IMR-90 (cell line): ENCODE measurements at regions not wholly inside any gene's neighbourhood (a gene's known extent, or its start where the extent isn't known, plus 50 kb on each side); places are given as distances from the start of the nearest gene placed in this dataset.

Experiments used
- ATAC-seq: fragments of 200-7000 bp; cut with Tn5 transposase; 2 replicates; pipeline ENCODE4 v1.9.1; 2020; ENCODE audit warnings: low read depth, mild to moderate bottlenecking, moderate library complexity
- BruUV-seq: library from RNA; stranded (reverse); fragments of 400-500 nt; replicated peaks from 2 replicates; lab custom pipeline; 2021; lab: Mats Ljungman, UMichigan
- CTCF ChIA-PET: fragments of 300-600 bp; formaldehyde crosslinking; extraction: SDS; loops from one replicate; lab custom pipeline; 2021; ENCODE audit warnings: antibody characterized with exemption; lab: Yijun Ruan, JAX
- POLR2A ChIA-PET: fragments of 300-600 bp; sonication (Branson Sonifier 250); formaldehyde crosslinking; loops from one replicate; lab custom pipeline; 2022; ENCODE audit warnings: antibody characterized with exemption; ENCODE audit not compliant: unreplicated experiment; lab: Charles Lee
- DNase-seq: peaks from one replicate; pipeline ENCODE4 v3.0.0; 2013
- H2AFZ ChIP-seq: replicated peaks from 2 replicates; pipeline ENCODE3; 2013; ENCODE audit warnings: low read length, mild to moderate bottlenecking; ENCODE audit not compliant: poor library complexity
- H2AK5ac ChIP-seq: 2 replicates; pipeline ENCODE4 v1.6.1; 2013; ENCODE audit warnings: low read depth, low read length, inconsistent platforms
- H2AK9ac ChIP-seq: replicated peaks from 2 replicates; pipeline ENCODE3; 2013; ENCODE audit warnings: mild to moderate bottlenecking, low read depth, low read length, moderate library complexity; ENCODE audit not compliant: poor library complexity
- H2BK120ac ChIP-seq: 2 replicates; pipeline ENCODE4 v1.6.1; 2013; ENCODE audit warnings: low read depth, low read length, inconsistent platforms
- H2BK15ac ChIP-seq: 3 replicates; pipeline ENCODE4 v1.6.1; 2013; ENCODE audit warnings: low read depth, low read length, inconsistent platforms
- H2BK20ac ChIP-seq: 2 replicates; pipeline ENCODE4 v1.6.1; 2013; ENCODE audit warnings: low read depth, mild to moderate bottlenecking, inconsistent platforms, low read length, moderate library complexity
- H2BK5ac ChIP-seq: 2 replicates; pipeline ENCODE4 v1.6.1; 2013; ENCODE audit warnings: mild to moderate bottlenecking, low read depth, low read length, inconsistent platforms; ENCODE audit not compliant: poor library complexity, severe bottlenecking
- H3K14ac ChIP-seq: replicated peaks from 2 replicates; pipeline ENCODE4 v1.6.1; 2013; ENCODE audit warnings: low read depth, low read length, inconsistent platforms
- H3K18ac ChIP-seq: 2 replicates; pipeline ENCODE4 v1.6.1; 2013; ENCODE audit warnings: low read depth, low read length, control low read depth
- H3K23ac ChIP-seq: 2 replicates; pipeline ENCODE4 v1.6.1; 2013; ENCODE audit warnings: low read depth, low read length, inconsistent platforms
- H3K27ac ChIP-seq: 2 replicates; pipeline ENCODE4 v1.5.1; 2013; ENCODE audit warnings: mild to moderate bottlenecking, control low read depth, low read length; ENCODE audit not compliant: insufficient read depth
- H3K27me3 ChIP-seq: 2 replicates; pipeline ENCODE4 v1.6.1; 2013; ENCODE audit warnings: low read length; ENCODE audit not compliant: control insufficient read depth, insufficient read depth
- H3K36me3 ChIP-seq: 2 replicates; pipeline ENCODE4 v1.6.1; 2013; ENCODE audit warnings: low read length, mixed read lengths; ENCODE audit not compliant: control insufficient read depth, insufficient read depth
- H3K4ac ChIP-seq: 2 replicates; pipeline ENCODE4 v1.6.1; 2013; ENCODE audit warnings: low read depth, low read length, inconsistent platforms
- H3K4me1 ChIP-seq: 2 replicates; pipeline ENCODE4 v1.6.1; 2013; ENCODE audit warnings: low read length, mixed read lengths; ENCODE audit not compliant: control insufficient read depth, insufficient read depth
- H3K4me2 ChIP-seq: 2 replicates; pipeline ENCODE4 v1.6.1; 2013; ENCODE audit warnings: low read depth, mild to moderate bottlenecking, control low read depth, low read length, moderate library complexity
- H3K4me3 ChIP-seq: 2 replicates; pipeline ENCODE4 v1.5.1; 2013; ENCODE audit warnings: low read depth, mild to moderate bottlenecking, control low read depth, low read length, moderate library complexity; ENCODE audit not compliant: insufficient read depth
- H3K56ac ChIP-seq: 2 replicates; pipeline ENCODE4 v1.6.1; 2013; ENCODE audit warnings: low read length, inconsistent platforms; ENCODE audit not compliant: insufficient read depth; ENCODE audit errors: extremely low read depth
- H3K79me1 ChIP-seq, 2 experiments: 2 replicates each; pipeline ENCODE4 v1.6.1; 2013; ENCODE audit warnings: low read length in 2 of 2, inconsistent platforms in 1 of 2, low read depth in 1 of 2
- H3K9ac ChIP-seq: 2 replicates; pipeline ENCODE4 v1.6.1; 2013; ENCODE audit warnings: low read depth, low read length, control low read depth
- H3K9me1 ChIP-seq: 2 replicates; pipeline ENCODE4 v1.6.1; 2013; ENCODE audit warnings: low read length, inconsistent platforms; ENCODE audit not compliant: insufficient read depth
- H3K9me3 ChIP-seq: 2 replicates; pipeline ENCODE4 v1.6.1; 2013; ENCODE audit warnings: low read length; ENCODE audit not compliant: control insufficient read depth, insufficient read depth
- H4K20me1 ChIP-seq: 2 replicates; pipeline ENCODE4 v1.6.1; 2013; ENCODE audit warnings: low read length, inconsistent platforms; ENCODE audit not compliant: insufficient read depth
- H4K5ac ChIP-seq: 2 replicates; pipeline ENCODE4 v1.6.1; 2013; ENCODE audit warnings: mild to moderate bottlenecking, low read depth, low read length, control low read depth
- H4K8ac ChIP-seq, 2 experiments: 2 replicates each; pipeline ENCODE4 v1.6.1; 2013; ENCODE audit warnings: low read depth in 2 of 2, low read length in 2 of 2, control low read depth in 1 of 2, inconsistent platforms in 1 of 2
- H4K91ac ChIP-seq: 2 replicates; pipeline ENCODE4 v1.6.1; 2013; ENCODE audit warnings: low read depth, low read length, inconsistent platforms; ENCODE audit not compliant: insufficient read depth
- BHLHE40 ChIP-seq: fragments of 150-350 bp; IDR thresholded peaks from 2 replicates; pipeline ENCODE4 v1.6.1; 2016; ENCODE audit warnings: mild to moderate bottlenecking, low read depth, low read length
- CHD1 ChIP-seq: IDR thresholded peaks from 2 replicates; pipeline ENCODE4 v1.6.1; 2012; ENCODE audit warnings: low read depth, low read length, improper control_type of control experiment
- FOS ChIP-seq: fragments of 150-350 bp; IDR thresholded peaks from 2 replicates; pipeline ENCODE4 v1.6.1; 2016; ENCODE audit warnings: low read depth, low read length
- MAZ ChIP-seq: IDR thresholded peaks from 2 replicates; pipeline ENCODE4 v1.6.1; 2012; ENCODE audit warnings: low read depth, mild to moderate bottlenecking, low read length, improper control_type of control experiment, moderate library complexity, borderline replicate concordance
- MXI1 ChIP-seq: IDR thresholded peaks from 2 replicates; pipeline ENCODE4 v1.6.1; 2012; ENCODE audit warnings: low read depth, mild to moderate bottlenecking, low read length, moderate library complexity, borderline replicate concordance
- NFE2L2 ChIP-seq: fragments of 150-350 bp; IDR thresholded peaks from 2 replicates; pipeline ENCODE4 v1.6.1; 2016; ENCODE audit warnings: low read depth, mild to moderate bottlenecking, low read length
- POLR2A ChIP-seq: IDR thresholded peaks from 2 replicates; pipeline ENCODE4 v1.6.1; 2012; ENCODE audit warnings: mild to moderate bottlenecking, low read depth, low read length
- RAD21 ChIP-seq: IDR thresholded peaks from 2 replicates; pipeline ENCODE4 v1.6.1; 2012; ENCODE audit warnings: low read length, improper control_type of control experiment
- RCOR1 ChIP-seq: IDR thresholded peaks from 2 replicates; pipeline ENCODE4 v1.6.1; 2012; ENCODE audit warnings: mild to moderate bottlenecking, low read length, improper control_type of control experiment; ENCODE audit not compliant: insufficient replicate concordance
- RFX5 ChIP-seq: IDR thresholded peaks from 2 replicates; pipeline ENCODE4 v1.8.0; 2012; ENCODE audit warnings: low read depth, mild to moderate bottlenecking, low read length, moderate library complexity
- SMC3 ChIP-seq: fragments of 150-350 bp; IDR thresholded peaks from 2 replicates; pipeline ENCODE4 v1.6.1; 2016; ENCODE audit warnings: low read depth, mild to moderate bottlenecking, antibody characterized with exemption, low read length, moderate library complexity
- USF2 ChIP-seq: fragments of 150-350 bp; IDR thresholded peaks from 2 replicates; pipeline ENCODE4 v1.6.1; 2017; ENCODE audit warnings: mild to moderate bottlenecking, antibody characterized with exemption, low read length, low read depth
- WGBS, 2 experiments: methylation state at CpG; one replicate each; pipeline versions ENCODE4 v1.1.5 to v1.1.7; 2013; ENCODE audit warnings: missing lambda C conversion rate in 2 of 2; ENCODE audit not compliant: insufficient read length in 1 of 2; ENCODE audit errors: extremely low coverage in 2 of 2; 5-methylcytosine and 5-hydroxymethylcytosine counted together
- dilution Hi-C: fragments of 300-500 bp; cut with HindIII; formaldehyde crosslinking; loops from one replicate; pipeline ENCODE4 v1.14.3; 2018; ENCODE audit warnings: low sequenced_read_pairs; ENCODE audit not compliant: unreplicated experiment
- in situ Hi-C: fragments of 300-500 bp; cut with MboI; formaldehyde crosslinking; loops from 3 replicates; pipeline ENCODE4 v1.14.3; 2019; ENCODE audit warnings: low sequenced_read_pairs, inconsistent platforms, mixed read lengths
- intact Hi-C: fragments of 100-400 bp; cut with micrococcal nuclease; formaldehyde crosslinking; loops from 2 replicates; pipeline ENCODE4 v1.10.0; 2022
- TF ChIP-seq, protein P1 (sequence below): fragments of 150-350 bp; IDR thresholded peaks from 2 replicates; pipeline ENCODE4 v1.6.1; 2016; ENCODE audit warnings: low read depth, mild to moderate bottlenecking, low read length, moderate library complexity, borderline replicate concordance
- TF ChIP-seq, protein P2 (sequence below): conservative IDR thresholded peaks from 2 replicates; pipeline ENCODE4 v1.5.1; 2012; ENCODE audit warnings: mild to moderate bottlenecking, low read depth, low read length, improper control_type of control experiment

- H3K4ac ChIP-seq: no peak overlapping the region
- CTCF ChIA-PET: no interaction called here
- no peak overlapping the region for H2AK5ac ChIP-seq
- in situ Hi-C loops (no loop called here), intact Hi-C loops (no loop called here), dilution Hi-C loops (no loop called here)
- H4K5ac ChIP-seq: no peak overlapping the region
- H2BK20ac ChIP-seq: no peak overlapping the region
- H3K79me1 ChIP-seq: no peaks in the 10 kb centered on the region
- no peak overlapping the region for H4K8ac ChIP-seq
- DNase-seq: no peak
- H2BK15ac ChIP-seq: no peak overlapping the region
- no peaks in the 10 kb centered on the region for H3K9me1 ChIP-seq
- no peak overlapping the region for H2AK9ac ChIP-seq
- H3K4me2 ChIP-seq: no peak overlapping the region
- POLR2A ChIA-PET: no interaction called here
- H3K27ac ChIP-seq: no peak overlapping the region
- no peak overlapping the region for H2AFZ ChIP-seq
- WGBS, 2 experiments: no CpG with 5 or more reads among the region's 5 CpGs
- no peak overlapping the region for H3K4me3 ChIP-seq
- H2BK120ac ChIP-seq: no peak overlapping the region
- H3K23ac ChIP-seq: no peak overlapping the region
- H3K36me3 ChIP-seq: no peaks in the 10 kb centered on the region
- no peak overlapping the region for H4K91ac ChIP-seq
- H3K4me1 ChIP-seq: no peaks in the 10 kb centered on the region
- TF ChIP-seq MAZ (no peak), USF2 (no peak), RCOR1 (no peak), FOS (no peak), MXI1 (no peak), RFX5 (no peak), POLR2A (no peak), CHD1 (no peak), BHLHE40 (no peak), SMC3 (no peak), NFE2L2 (no peak), RAD21 (no peak)
- TF ChIP-seq, protein P1, sequence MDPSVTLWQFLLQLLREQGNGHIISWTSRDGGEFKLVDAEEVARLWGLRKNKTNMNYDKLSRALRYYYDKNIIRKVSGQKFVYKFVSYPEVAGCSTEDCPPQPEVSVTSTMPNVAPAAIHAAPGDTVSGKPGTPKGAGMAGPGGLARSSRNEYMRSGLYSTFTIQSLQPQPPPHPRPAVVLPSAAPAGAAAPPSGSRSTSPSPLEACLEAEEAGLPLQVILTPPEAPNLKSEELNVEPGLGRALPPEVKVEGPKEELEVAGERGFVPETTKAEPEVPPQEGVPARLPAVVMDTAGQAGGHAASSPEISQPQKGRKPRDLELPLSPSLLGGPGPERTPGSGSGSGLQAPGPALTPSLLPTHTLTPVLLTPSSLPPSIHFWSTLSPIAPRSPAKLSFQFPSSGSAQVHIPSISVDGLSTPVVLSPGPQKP: no peak
- TF ChIP-seq, protein P2, sequence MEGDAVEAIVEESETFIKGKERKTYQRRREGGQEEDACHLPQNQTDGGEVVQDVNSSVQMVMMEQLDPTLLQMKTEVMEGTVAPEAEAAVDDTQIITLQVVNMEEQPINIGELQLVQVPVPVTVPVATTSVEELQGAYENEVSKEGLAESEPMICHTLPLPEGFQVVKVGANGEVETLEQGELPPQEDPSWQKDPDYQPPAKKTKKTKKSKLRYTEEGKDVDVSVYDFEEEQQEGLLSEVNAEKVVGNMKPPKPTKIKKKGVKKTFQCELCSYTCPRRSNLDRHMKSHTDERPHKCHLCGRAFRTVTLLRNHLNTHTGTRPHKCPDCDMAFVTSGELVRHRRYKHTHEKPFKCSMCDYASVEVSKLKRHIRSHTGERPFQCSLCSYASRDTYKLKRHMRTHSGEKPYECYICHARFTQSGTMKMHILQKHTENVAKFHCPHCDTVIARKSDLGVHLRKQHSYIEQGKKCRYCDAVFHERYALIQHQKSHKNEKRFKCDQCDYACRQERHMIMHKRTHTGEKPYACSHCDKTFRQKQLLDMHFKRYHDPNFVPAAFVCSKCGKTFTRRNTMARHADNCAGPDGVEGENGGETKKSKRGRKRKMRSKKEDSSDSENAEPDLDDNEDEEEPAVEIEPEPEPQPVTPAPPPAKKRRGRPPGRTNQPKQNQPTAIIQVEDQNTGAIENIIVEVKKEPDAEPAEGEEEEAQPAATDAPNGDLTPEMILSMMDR: no peak
- no peak overlapping the region for H3K18ac ChIP-seq
- no peak overlapping the region for H3K9ac ChIP-seq
- peaks cover 5% of the 10 kb centered on the region for H3K9me3 ChIP-seq
- no peak overlapping the region for H2BK5ac ChIP-seq
- no peaks in the 10 kb centered on the region for H4K20me1 ChIP-seq
- no peaks in the 10 kb centered on the region for H3K27me3 ChIP-seq
- H3K14ac ChIP-seq: no peak overlapping the region
- BruUV-seq: no TSS peak
- no peak for ATAC-seq
- no peak overlapping the region for H3K56ac ChIP-seq
Observed at GRCh38 chr10:65496541-65496940, 1429.3 kb upstream of the LRRTM3 start.
